ENCODE measurements at regions not wholly inside any gene's neighbourhood (a gene's known extent, or its start where the extent isn't known, plus 50 kb on each side); places are given as distances from the start of the nearest gene placed in this dataset.

DNA sequence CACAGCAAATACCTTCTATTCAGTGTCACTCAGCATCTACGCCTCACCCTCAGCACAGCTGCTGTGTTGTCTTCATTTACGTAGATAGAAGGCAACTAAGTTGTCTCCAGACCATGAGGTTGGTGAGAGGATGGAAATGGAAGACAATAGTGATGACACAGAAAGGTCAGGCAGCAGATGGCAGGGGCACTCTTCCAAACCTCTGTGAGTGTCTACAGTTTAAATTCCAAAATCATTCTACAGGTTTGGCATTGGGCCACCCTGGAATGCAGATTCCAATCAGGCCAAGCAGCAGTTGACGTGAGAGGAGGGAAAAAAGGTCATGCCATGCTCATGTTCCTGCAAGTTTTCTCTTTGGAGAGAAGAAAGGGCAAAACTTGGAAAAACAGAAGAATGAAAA lies 68.7 kb upstream of the ADAMTSL1 start:
- DNase-seq, result no peak

DNA sequence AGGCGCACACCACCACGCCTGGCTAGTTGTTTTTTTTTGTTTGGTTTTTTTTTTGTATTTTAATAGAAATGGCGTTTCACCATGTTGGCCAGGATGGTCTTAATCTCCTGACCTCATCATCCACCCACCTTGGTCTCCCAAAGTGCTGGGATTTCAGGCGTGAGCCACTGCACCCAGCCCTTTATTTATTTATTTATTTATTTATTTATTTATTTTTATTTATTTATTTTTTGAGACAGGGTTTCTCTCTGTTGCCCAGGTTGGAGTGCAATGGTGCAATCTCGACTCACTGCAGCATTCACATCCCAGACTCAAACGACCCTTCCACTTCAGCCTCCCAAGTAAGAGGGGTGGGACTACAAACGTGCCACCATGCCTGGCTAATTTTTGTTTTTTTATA lies 63.0 kb upstream of the ADAMTSL1 start:
- DNase-seq, result no peak

DNA sequence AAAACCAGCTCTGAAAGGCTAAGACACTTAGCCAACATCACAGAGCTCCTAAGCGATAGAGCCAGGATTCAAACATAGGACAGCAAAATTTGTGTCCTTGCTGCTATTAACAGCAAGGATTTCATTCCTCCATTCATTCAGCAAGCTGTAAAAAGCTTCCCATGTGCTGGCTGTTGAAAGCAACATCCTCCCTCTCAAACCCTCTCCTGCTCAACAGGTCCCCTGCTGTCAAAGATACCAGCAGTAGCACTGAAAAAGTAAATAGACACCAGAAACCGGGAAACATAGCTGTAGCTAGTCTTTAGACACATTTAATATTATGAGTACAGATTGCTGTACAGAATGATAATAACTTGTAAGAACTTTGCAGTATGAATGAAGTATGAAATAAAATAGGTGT lies 52.6 kb upstream of the ADAMTSL1 start:
- no peak for DNase-seq

DNA sequence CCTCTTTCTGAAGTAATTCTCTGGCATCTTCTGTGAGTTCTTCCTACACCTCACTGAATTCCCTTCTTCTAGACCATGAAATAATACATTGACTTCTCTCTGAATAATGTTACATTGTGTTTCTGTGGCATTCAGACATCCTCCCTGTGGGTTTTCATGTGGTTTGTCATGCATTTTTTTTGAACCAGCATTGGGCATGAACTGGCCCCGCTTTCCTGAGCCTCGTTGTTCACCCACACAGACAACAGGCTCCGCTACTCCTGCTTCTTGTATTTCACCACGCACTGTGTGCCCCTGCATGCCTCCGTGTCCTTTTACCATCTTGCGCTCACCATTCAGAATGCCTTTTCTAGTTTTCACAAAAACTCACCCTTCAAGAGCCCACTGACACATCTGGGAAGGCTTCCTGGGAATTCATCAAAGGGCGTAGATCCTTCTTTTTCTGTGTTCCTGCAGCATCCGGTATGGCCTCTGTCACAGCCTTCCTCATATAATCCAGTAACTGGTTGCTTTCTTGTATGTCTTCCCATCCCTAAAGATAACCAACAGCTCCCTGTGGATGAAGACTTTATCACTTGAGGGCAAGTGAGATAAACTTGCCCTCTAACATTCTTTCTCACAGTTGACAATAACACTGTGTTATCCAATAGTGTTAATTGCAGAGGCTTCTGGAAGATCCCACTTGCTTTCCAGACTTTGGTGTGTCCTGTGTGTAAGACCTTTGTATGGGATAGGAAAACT lies 51.5 kb upstream of the ADAMTSL1 start:
- DNase-seq, result no peak

GRCh38 chr9:18423791-18424531 lies 50.0 kb upstream of the ADAMTSL1 start:
- no peak for DNase-seq
